GM12874 (cell line): ENCODE measurements at regions not wholly inside any gene's neighbourhood (a gene's known extent, or its start where the extent isn't known, plus 50 kb on each side); places are given as distances from the start of the nearest gene placed in this dataset.

ENCODE experiments used
- CTCF ChIP-seq: IDR thresholded peaks from 2 replicates; pipeline ENCODE4 v1.5.1; 2011; ENCODE audit warnings: low read depth, mild to moderate bottlenecking, control low read depth, low read length, moderate library complexity; ENCODE audit not compliant: insufficient read depth

- no peak for TF ChIP-seq CTCF
These were observed 352.7 kb upstream of the DIPK2B start for GRCh38 chrX:45553417-45553816.

- no peak for TF ChIP-seq CTCF
These were observed 339.5 kb upstream of the DIPK2B start for GRCh38 chrX:45540181-45540580.

- TF ChIP-seq CTCF, result no peak
These were observed 337.3 kb upstream of the DIPK2B start for GRCh38 chrX:45537936-45538335.

GRCh38 chrX:45527834-45528233 lies 327.2 kb upstream of the DIPK2B start:
- TF ChIP-seq CTCF, result no peak

- TF ChIP-seq CTCF, result no peak
These were observed 324.1 kb upstream of the DIPK2B start for GRCh38 chrX:45524805-45525204.

DNA sequence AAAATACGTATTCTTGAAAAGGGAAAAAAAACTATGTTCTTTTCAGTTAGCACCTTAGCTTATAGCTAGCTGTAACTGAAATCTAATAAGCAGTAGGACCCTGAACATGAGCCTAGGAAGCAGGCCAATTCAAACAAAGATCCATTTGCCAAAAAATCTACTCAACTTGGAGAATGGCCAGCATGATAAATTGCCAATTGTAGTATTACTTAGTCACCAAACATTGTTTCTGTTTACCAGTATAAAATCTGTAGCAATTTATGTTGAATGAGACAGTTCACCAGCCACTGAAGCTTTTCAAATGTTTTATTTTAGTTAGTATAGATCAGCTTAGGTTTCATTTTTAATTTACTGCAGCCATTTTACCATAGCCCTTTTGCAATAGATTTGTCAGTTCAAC lies 323.6 kb upstream of the DIPK2B start:
- no peak for TF ChIP-seq CTCF

GRCh38 chrX:45518552-45518951 lies 317.9 kb upstream of the DIPK2B start:
- no peak for TF ChIP-seq CTCF
